WERI-Rb-1 (cell line): ENCODE measurements at regions not wholly inside any gene's neighbourhood (a gene's known extent, or its start where the extent isn't known, plus 50 kb on each side); places are given as distances from the start of the nearest gene placed in this dataset.

Experiments used
- DNase-seq: peaks from one replicate; pipeline ENCODE4 v3.0.0-alpha.2; 2020
- H3K27ac ChIP-seq: fragments of 250-450 bp; sonication (Bioruptor Pico); 2 replicates; pipeline ENCODE4 v1.5.1; 2020; ENCODE audit warnings: mild to moderate bottlenecking, moderate library complexity
- H3K27me3 ChIP-seq: fragments of 250-450 bp; sonication (Bioruptor Pico); 2 replicates; pipeline ENCODE4 v1.5.1; 2021; ENCODE audit warnings: mild to moderate bottlenecking, low read depth, moderate library complexity; ENCODE audit not compliant: insufficient read depth, severe bottlenecking
- H3K36me3 ChIP-seq: fragments of 250-450 bp; sonication (Bioruptor Pico); 2 replicates; pipeline ENCODE4 v1.5.1; 2020; ENCODE audit warnings: mild to moderate bottlenecking, moderate library complexity
- H3K4me3 ChIP-seq: 2 replicates; pipeline ENCODE4 v1.5.1; 2011; ENCODE audit warnings: low read depth, mild to moderate bottlenecking, control low read depth, low read length
- H3K9me3 ChIP-seq: fragments of 250-450 bp; sonication (Bioruptor Pico); 2 replicates; pipeline ENCODE4 v1.5.1; 2021; ENCODE audit warnings: mild to moderate bottlenecking, moderate library complexity; ENCODE audit not compliant: severe bottlenecking
- CTCF ChIP-seq: IDR thresholded peaks from 2 replicates; pipeline ENCODE4 v1.5.1; 2011; ENCODE audit warnings: low read depth, mild to moderate bottlenecking, control low read depth, inconsistent platforms, low read length

- TF ChIP-seq CTCF, result no peak
- no peak for DNase-seq
- no peak overlapping the region for H3K27ac ChIP-seq
Observed at GRCh38 chrX:139077281-139078250, 366.0 kb upstream of the FGF13 start.

DNA sequence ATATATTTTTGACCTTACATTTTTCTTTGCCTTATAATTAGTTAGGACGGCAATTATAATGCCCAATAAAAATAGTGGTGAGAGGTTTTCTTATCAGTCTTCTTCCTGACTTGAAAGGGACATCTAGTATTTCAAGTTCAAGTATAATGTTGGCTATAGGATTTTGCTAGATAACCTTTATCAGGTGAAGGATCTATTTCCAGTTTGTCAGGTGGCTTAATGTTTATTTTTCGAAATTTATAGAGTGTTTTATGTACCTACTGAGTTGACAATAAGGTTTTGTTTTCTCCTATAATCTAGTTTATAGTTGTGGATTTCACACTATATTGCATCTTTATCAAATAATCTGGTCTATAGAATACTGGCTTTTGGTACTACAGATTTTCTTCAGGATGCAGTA is 351.8 kb upstream of the FGF13 start:
- TF ChIP-seq CTCF, result no peak
- DNase-seq, result no peak

More at GRCh38 chrX:139077281-139078250, 366.0 kb upstream of the FGF13 start:
- H3K27me3 ChIP-seq, result peaks cover 36% of the 10 kb centered on the region
- no peaks in the 10 kb centered on the region for H3K9me3 ChIP-seq
- H3K36me3 ChIP-seq, result no peaks in the 10 kb centered on the region
- no peak overlapping the region for H3K4me3 ChIP-seq

GRCh38 chrX:139058831-139059495 is 347.4 kb upstream of the FGF13 start:
- Histone ChIP-seq H3K9me3 (no peaks in the 10 kb centered on the region), H3K27me3 (peaks cover 33% of the 10 kb centered on the region), H3K36me3 (no peaks in the 10 kb centered on the region), H3K4me3 (no peak overlapping the region), H3K27ac (no peak overlapping the region)
- no peak for DNase-seq
- no peak for TF ChIP-seq CTCF

More for the DNA sequence above, 351.8 kb upstream of the FGF13 start:
- Histone ChIP-seq H3K9me3 (no peaks in the 10 kb centered on the region), H3K36me3 (no peaks in the 10 kb centered on the region), H3K27me3 (peaks cover 14% of the 10 kb centered on the region), H3K27ac (no peak overlapping the region), H3K4me3 (no peak overlapping the region)

DNA sequence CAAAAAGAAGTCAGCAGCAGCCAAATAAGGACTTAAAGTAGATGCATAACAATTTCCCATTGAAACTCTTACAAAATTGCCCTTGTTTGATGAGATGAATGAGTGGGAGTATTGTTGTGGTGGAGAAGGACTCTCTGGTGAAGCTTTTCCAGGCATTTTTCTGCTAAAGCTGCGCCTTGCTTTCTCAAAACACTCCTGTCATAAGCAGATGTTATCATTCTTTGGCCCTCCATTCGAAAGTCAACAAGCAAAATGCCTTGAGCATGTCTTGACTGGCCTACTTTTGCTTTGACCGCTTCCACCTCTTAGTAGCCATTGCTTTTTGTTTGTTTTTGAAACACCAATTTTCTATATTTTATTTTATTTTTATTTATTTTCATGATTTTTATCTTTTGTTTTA is 340.9 kb upstream of the FGF13 start:
- H3K4me3 ChIP-seq, result no peak overlapping the region
- H3K36me3 ChIP-seq, result no peaks in the 10 kb centered on the region
- no peak for TF ChIP-seq CTCF
- no peak overlapping the region for H3K27ac ChIP-seq
- DNase-seq, result no peak
- H3K27me3 ChIP-seq, result peaks cover 32% of the 10 kb centered on the region
- no peaks in the 10 kb centered on the region for H3K9me3 ChIP-seq

GRCh38 chrX:139049465-139049864 is 337.9 kb upstream of the FGF13 start:
- no peak for DNase-seq
- no peaks in the 10 kb centered on the region for H3K36me3 ChIP-seq
- no peaks in the 10 kb centered on the region for H3K9me3 ChIP-seq
- TF ChIP-seq CTCF, result no peak
- H3K4me3 ChIP-seq, result no peak overlapping the region
- peaks cover 12% of the 10 kb centered on the region for H3K27me3 ChIP-seq
- no peak overlapping the region for H3K27ac ChIP-seq
